GM21381 (cell line): ENCODE measurements at regions not wholly inside any gene's neighbourhood (a gene's known extent, or its start where the extent isn't known, plus 50 kb on each side); places are given as distances from the start of the nearest gene placed in this dataset.

ENCODE experiments used
- ATAC-seq: cut with Tn5 transposase; IDR thresholded peaks from one replicate; pipeline ENCODE4 v1.9.1; 2021; ENCODE audit warnings: mild to moderate bottlenecking, moderate library complexity; ENCODE audit not compliant: unreplicated experiment

GRCh38 chr5:73231246-73231778 lies 58.3 kb downstream of the TMEM174 start:
- ATAC-seq = no peak

- no peak for ATAC-seq
Observed at GRCh38 chr5:73230264-73231245, 57.6 kb downstream of the TMEM174 start.

GRCh38 chr5:73229271-73229670 lies 56.3 kb downstream of the TMEM174 start:
- ATAC-seq = no peak

- ATAC-seq = no peak
Observed at GRCh38 chr5:73228052-73228451, 55.1 kb downstream of the TMEM174 start.
